H1 (cell line): ENCODE measurements at regions not wholly inside any gene's neighbourhood (a gene's known extent, or its start where the extent isn't known, plus 50 kb on each side); places are given as distances from the start of the nearest gene placed in this dataset.

Source experiments
- CTCF ChIA-PET: fragments of 300-600 bp; sonication (Branson Sonifier 250); formaldehyde crosslinking; loops from one replicate; lab custom pipeline; 2021; ENCODE audit not compliant: partially characterized antibody; lab: Charles Lee
- POLR2A ChIA-PET: fragments of 300-600 bp; sonication (Branson Sonifier 250); formaldehyde crosslinking; loops from one replicate; lab custom pipeline; 2021; ENCODE audit warnings: inconsistent platforms; ENCODE audit not compliant: partially characterized antibody; lab: Charles Lee
- DNase-seq, 2 experiments: peaks; one replicate each; pipeline versions ENCODE4 v3.0.0 to v3.0.0-alpha.2; 2010 to 2022; ENCODE audit warnings: low spot score in 2 of 2, low read depth in 1 of 2, mixed read lengths in 1 of 2
- FAIRE-seq: peaks from 2 replicates; lab custom pipeline; 2011; peaks lifted over from hg19 to GRCh38; lab: Jason Lieb, UNC
- H2AFZ ChIP-seq: 2 replicates; pipeline ENCODE4 v1.8.1; 2012; ENCODE audit warnings: low read length, inconsistent platforms
- H2AK5ac ChIP-seq: 2 replicates; pipeline ENCODE4 v1.6.1; 2013; ENCODE audit warnings: low read depth, low read length
- H2BK120ac ChIP-seq: replicated peaks from 2 replicates; pipeline ENCODE3; 2013; ENCODE audit warnings: low read depth, low read length, inconsistent platforms
- H2BK12ac ChIP-seq: 2 replicates; pipeline ENCODE4 v1.6.1; 2013; ENCODE audit warnings: low read depth, low read length
- H2BK15ac ChIP-seq: 2 replicates; pipeline ENCODE4 v1.6.1; 2013; ENCODE audit warnings: low read length
- H2BK20ac ChIP-seq: 2 replicates; pipeline ENCODE4 v1.6.1; 2013; ENCODE audit warnings: low read length
- H2BK5ac ChIP-seq: 2 replicates; pipeline ENCODE4 v1.6.1; 2013; ENCODE audit warnings: low read depth, low read length
- H3K14ac ChIP-seq: 2 replicates; pipeline ENCODE4 v1.6.1; 2013; ENCODE audit warnings: inconsistent platforms; ENCODE audit not compliant: insufficient read length
- H3K18ac ChIP-seq: 2 replicates; pipeline ENCODE4 v1.6.1; 2013; ENCODE audit warnings: low read length; ENCODE audit errors: extremely low read depth
- H3K23ac ChIP-seq: 2 replicates; pipeline ENCODE4 v1.6.1; 2013; ENCODE audit warnings: inconsistent platforms; ENCODE audit not compliant: insufficient read length
- H3K23me2 ChIP-seq: 2 replicates; pipeline ENCODE4 v1.6.1; 2013; ENCODE audit warnings: low read depth, low read length
- H3K27ac ChIP-seq: 2 replicates; pipeline ENCODE4 v1.6.1; 2011; ENCODE audit warnings: low read depth, low read length, inconsistent platforms
- H3K27me3 ChIP-seq, 4 experiments: replicated peaks in 1 of 4; 1 replicate in 1 of 4; 2 replicates in 3 of 4; pipeline versions ENCODE4 v1.6.1 to v1.8.1; 2011 to 2013; ENCODE audit warnings: low read length in 3 of 4, mild to moderate bottlenecking in 3 of 4, inconsistent platforms in 2 of 4, mixed read lengths in 2 of 4, moderate library complexity in 1 of 4; ENCODE audit not compliant: control insufficient read depth in 3 of 4, insufficient read depth in 3 of 4; ENCODE audit errors: extremely low read depth in 1 of 4
- H3K36me3 ChIP-seq, 4 experiments: 2 replicates each; pipeline versions ENCODE4 v1.6.1 to v1.8.1; 2011 to 2013; ENCODE audit warnings: mild to moderate bottlenecking in 4 of 4, low read length in 3 of 4, moderate library complexity in 2 of 4, control low read depth in 1 of 4, inconsistent platforms in 1 of 4; ENCODE audit not compliant: insufficient read depth in 4 of 4, control insufficient read depth in 2 of 4
- H3K4ac ChIP-seq: replicated peaks from 2 replicates; pipeline ENCODE3; 2013; ENCODE audit warnings: low read length, low read depth, mixed read lengths, inconsistent platforms; ENCODE audit not compliant: insufficient read length
- H3K4me1 ChIP-seq, 4 experiments: replicated peaks in 1 of 4; 1 replicate in 1 of 4; 2 replicates in 3 of 4; pipeline versions ENCODE4 v1.6.1 to v1.8.1; 2011 to 2013; ENCODE audit warnings: low read length in 3 of 4, inconsistent platforms in 2 of 4, mixed read lengths in 1 of 4; ENCODE audit not compliant: insufficient read depth in 4 of 4, control insufficient read depth in 3 of 4
- H3K4me2 ChIP-seq, 2 experiments: 2 replicates each; pipeline versions ENCODE4 v1.6.1 to v1.8.1; 2011 to 2013; ENCODE audit warnings: low read depth in 2 of 2, low read length in 2 of 2, control low read depth in 1 of 2, inconsistent platforms in 1 of 2, mild to moderate bottlenecking in 1 of 2; ENCODE audit not compliant: insufficient read depth in 1 of 2
- H3K4me3 ChIP-seq, 4 experiments: fragments of 200-600, 300-600 bp in 1 of 4; sonication (generic), shearing (Covaris generic), sonication (Bioruptor Twin) in 1 of 4; 2 replicates each; pipeline versions ENCODE4 v1.5.1 to v1.8.1; 2011 to 2016; ENCODE audit warnings: low read length in 4 of 4, low read depth in 3 of 4, control low read depth in 2 of 4, inconsistent platforms in 2 of 4, mild to moderate bottlenecking in 2 of 4, mixed read lengths in 1 of 4, moderate library complexity in 1 of 4; ENCODE audit not compliant: insufficient read depth in 2 of 4; ENCODE audit errors: extremely low read depth in 1 of 4
- H3K56ac ChIP-seq: replicated peaks from 2 replicates; pipeline ENCODE3; 2013; ENCODE audit warnings: low read depth, mild to moderate bottlenecking, mixed read lengths, low read length, inconsistent platforms; ENCODE audit not compliant: insufficient read length
- H3K79me1 ChIP-seq: 2 replicates; pipeline ENCODE4 v1.6.1; 2013; ENCODE audit warnings: low read depth, low read length, control low read depth
- H3K79me2 ChIP-seq, 2 experiments: 2 replicates each; pipeline versions ENCODE4 v1.6.1 to v1.8.1; 2012 to 2013; ENCODE audit warnings: low read length in 2 of 2, mild to moderate bottlenecking in 2 of 2, inconsistent platforms in 1 of 2; ENCODE audit not compliant: insufficient read depth in 2 of 2, control insufficient read depth in 1 of 2
- H3K9ac ChIP-seq, 4 experiments: replicated peaks in 1 of 4; 1 replicate in 1 of 4; 2 replicates in 3 of 4; pipeline versions ENCODE4 v1.6.1 to v1.8.1; 2011 to 2013; ENCODE audit warnings: low read depth in 3 of 4, low read length in 3 of 4, control low read depth in 2 of 4, mild to moderate bottlenecking in 2 of 4, moderate library complexity in 2 of 4, inconsistent platforms in 1 of 4; ENCODE audit errors: extremely low read depth in 1 of 4
- H3K9me3 ChIP-seq, 2 experiments: 2 replicates each; pipeline versions ENCODE4 v1.6.1 to v1.8.1; 2012 to 2013; ENCODE audit warnings: mild to moderate bottlenecking in 2 of 2, moderate library complexity in 2 of 2, control low read depth in 1 of 2, inconsistent platforms in 1 of 2, low read depth in 1 of 2, low read length in 1 of 2, mixed read lengths in 1 of 2; ENCODE audit not compliant: insufficient read depth in 2 of 2
- H4K20me1 ChIP-seq, 2 experiments: replicated peaks in 1 of 2; 2 replicates each; pipeline versions ENCODE3 to v1.8.1; 2011 to 2013; ENCODE audit warnings: inconsistent platforms in 2 of 2, low read length in 2 of 2, mild to moderate bottlenecking in 1 of 2; ENCODE audit not compliant: insufficient read depth in 2 of 2, control insufficient read depth in 1 of 2
- H4K5ac ChIP-seq: 2 replicates; pipeline ENCODE4 v1.6.1; 2013; ENCODE audit warnings: low read length, low read depth, mixed read lengths, inconsistent platforms; ENCODE audit not compliant: insufficient read length
- H4K8ac ChIP-seq: 2 replicates; pipeline ENCODE4 v1.8.0; 2013; ENCODE audit warnings: mild to moderate bottlenecking, moderate library complexity, low read length, inconsistent platforms; ENCODE audit not compliant: insufficient read depth; ENCODE audit errors: extremely low read depth
- H4K91ac ChIP-seq: replicated peaks from 2 replicates; pipeline ENCODE3; 2013; ENCODE audit warnings: low read length, mixed read lengths, inconsistent platforms; ENCODE audit not compliant: insufficient read length
- BRCA1 ChIP-seq: IDR thresholded peaks from 2 replicates; pipeline ENCODE4 v1.6.1; 2012; ENCODE audit warnings: low read depth, low read length, improper control_type of control experiment
- CBX5 ChIP-seq: fragments of 300-800, 300-1000 bp; sonication (generic); IDR thresholded peaks from 2 replicates; pipeline ENCODE4 v1.7.1; 2016; ENCODE audit warnings: antibody characterized with exemption, low read length, low read depth
- HDAC2 ChIP-seq, 2 experiments: fragments of 300-600 bp in 1 of 2; sonication (generic) in 1 of 2; IDR thresholded peaks; 2 replicates each; pipeline ENCODE4 v1.6.1; 2011 to 2012; ENCODE audit warnings: low read depth in 2 of 2, low read length in 2 of 2, mild to moderate bottlenecking in 2 of 2, moderate library complexity in 2 of 2, borderline replicate concordance in 1 of 2, inconsistent platforms in 1 of 2
- KDM4A ChIP-seq: IDR thresholded peaks from one replicate; pipeline ENCODE4 v1.7.1; 2012; ENCODE audit warnings: low read depth, mild to moderate bottlenecking, moderate library complexity, low read length, inconsistent platforms; ENCODE audit not compliant: severe bottlenecking
- KDM5A ChIP-seq: fragments of 200-600 bp; IDR thresholded peaks from 2 replicates; pipeline ENCODE4 v1.7.1; 2012; ENCODE audit warnings: mild to moderate bottlenecking, low read length, inconsistent platforms, mixed read lengths
- NANOG ChIP-seq: IDR thresholded peaks from 2 replicates; pipeline ENCODE4 v1.6.1; 2011; ENCODE audit warnings: low read length, low read depth, mild to moderate bottlenecking, inconsistent platforms; ENCODE audit not compliant: insufficient read depth, poor library complexity, severe bottlenecking
- POLR2AphosphoS5 ChIP-seq: IDR thresholded peaks from 2 replicates; pipeline ENCODE4 v1.6.1; 2011; ENCODE audit warnings: low read depth, low read length
- RBBP5 ChIP-seq: IDR thresholded peaks from 2 replicates; pipeline ENCODE4 v1.7.1; 2012; ENCODE audit warnings: low read depth, mild to moderate bottlenecking, inconsistent platforms, low read length, moderate library complexity, borderline replicate concordance
- SIN3A ChIP-seq, 2 experiments: IDR thresholded peaks in 1 of 2; conservative IDR thresholded peaks in 1 of 2; 2 replicates each; pipeline ENCODE4 v1.6.1; 2011 to 2012; ENCODE audit warnings: low read length in 2 of 2, improper control_type of control experiment in 1 of 2, low read depth in 1 of 2, mild to moderate bottlenecking in 1 of 2
- SUZ12 ChIP-seq: fragments of 200-600 bp; sonication (generic); IDR thresholded peaks from 2 replicates; pipeline ENCODE4 v1.6.1; 2012; ENCODE audit warnings: mild to moderate bottlenecking, inconsistent platforms, low read length, moderate library complexity, mixed read lengths
- YY1 ChIP-seq: IDR thresholded peaks from 2 replicates; pipeline ENCODE4 v1.6.1; 2011; ENCODE audit warnings: low read depth, mild to moderate bottlenecking, low read length
- WGBS, 2 experiments: shearing (Covaris generic) in 1 of 2; methylation state at CpG; one replicate each; pipeline versions ENCODE4 v1.1.6 to v1.1.7; 2013 to 2015; ENCODE audit warnings: low lambda C conversion rate in 2 of 2, mixed read lengths in 2 of 2, inconsistent platforms in 1 of 2, low coverage in 1 of 2, missing lambda C conversion rate in 1 of 2; ENCODE audit not compliant: insufficient replicate concordance in 2 of 2, insufficient coverage in 1 of 2, insufficient read length in 1 of 2; ENCODE audit errors: extremely low coverage in 1 of 2, missing lambda C conversion rate in 1 of 2; 5-methylcytosine and 5-hydroxymethylcytosine counted together
- TF ChIP-seq, protein P1 (sequence below): IDR thresholded peaks from 2 replicates; pipeline ENCODE4 v1.6.1; 2011; ENCODE audit warnings: low read length, improper control_type of control experiment

DNA sequence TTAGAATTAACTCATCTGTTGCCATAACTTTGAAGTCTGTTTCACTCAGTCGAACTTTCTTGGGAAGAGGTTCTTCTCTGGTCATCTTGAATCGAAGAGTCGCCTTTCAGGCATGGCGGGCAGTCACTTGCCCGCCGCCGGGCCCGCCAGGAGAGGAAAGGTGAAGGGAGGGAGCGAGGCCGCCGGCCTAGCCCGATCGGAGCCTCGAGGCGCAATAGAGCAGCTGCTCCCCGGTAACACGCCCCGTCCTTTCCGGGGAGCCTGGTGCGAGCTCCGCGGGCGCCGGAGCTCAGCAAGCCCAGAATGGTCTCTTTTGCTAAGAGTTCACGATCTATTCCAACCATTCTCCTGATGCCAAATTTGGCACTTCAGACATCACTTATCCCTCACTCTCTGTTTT is 591.8 kb downstream of the TFAP2B start:
- FAIRE-seq (no peak), DNase-seq (no peak)
- no peaks in the 10 kb centered on the region for H3K4me1 ChIP-seq
- H2AFZ ChIP-seq, result no peak overlapping the region
- H3K23me2 ChIP-seq, result no peaks in the 10 kb centered on the region
- no peak overlapping the region for H2BK5ac ChIP-seq
- H3K4ac ChIP-seq, result no peak overlapping the region
- H3K79me1 ChIP-seq, result no peaks in the 10 kb centered on the region
- no peak overlapping the region for H3K56ac ChIP-seq
- H2AK5ac ChIP-seq, result no peak overlapping the region
- H2BK15ac ChIP-seq, result no peak overlapping the region
- WGBS, 2 experiments, result 95% methylated on average over 20 of the region's 25 CpGs; no CpG with 5 or more reads in 1 of the 2 experiments
- H2BK12ac ChIP-seq, result no peak overlapping the region
- H3K36me3 ChIP-seq, result no peaks in the 10 kb centered on the region
- H3K23ac ChIP-seq, result no peak overlapping the region
- H3K27me3 ChIP-seq, result no peaks in the 10 kb centered on the region
- H3K4me2 ChIP-seq, result no peak overlapping the region
- H3K79me2 ChIP-seq, result no peaks in the 10 kb centered on the region
- H3K14ac ChIP-seq, result no peak overlapping the region
- H2BK120ac ChIP-seq, result no peak overlapping the region
- no peaks in the 10 kb centered on the region for H4K20me1 ChIP-seq
- no peak overlapping the region for H4K8ac ChIP-seq
- H4K5ac ChIP-seq, result no peak overlapping the region
- ChIA-PET CTCF (no interaction called here), POLR2A (no interaction called here)
- no peak overlapping the region for H3K27ac ChIP-seq
- no peak overlapping the region for H2BK20ac ChIP-seq
- no peak overlapping the region for H3K18ac ChIP-seq
- no peaks in the 10 kb centered on the region for H3K9me3 ChIP-seq
- no peak overlapping the region for H3K9ac ChIP-seq
- H4K91ac ChIP-seq, result no peak overlapping the region
- H3K4me3 ChIP-seq, result no peak overlapping the region
- TF ChIP-seq NANOG (no peak), POLR2AphosphoS5 (no peak), SUZ12 (no peak), KDM4A (no peak), HDAC2 (IDR thresholded peaks at IDR 0.05; ENCODE audit: borderline replicate concordance in 1 of 2, low read depth in 2 of 2, low read length in 2 of 2) (no peak), CBX5 (no peak), YY1 (no peak), BRCA1 (no peak), SIN3A (conservative IDR thresholded peaks at IDR 0.05 in 1 of 2, IDR thresholded peaks at IDR 0.05 in 1 of 2; ENCODE audit: low read depth in 1 of 2, low read length in 2 of 2) (no peak), RBBP5 (no peak), KDM5A (no peak)
- TF ChIP-seq, protein P1, sequence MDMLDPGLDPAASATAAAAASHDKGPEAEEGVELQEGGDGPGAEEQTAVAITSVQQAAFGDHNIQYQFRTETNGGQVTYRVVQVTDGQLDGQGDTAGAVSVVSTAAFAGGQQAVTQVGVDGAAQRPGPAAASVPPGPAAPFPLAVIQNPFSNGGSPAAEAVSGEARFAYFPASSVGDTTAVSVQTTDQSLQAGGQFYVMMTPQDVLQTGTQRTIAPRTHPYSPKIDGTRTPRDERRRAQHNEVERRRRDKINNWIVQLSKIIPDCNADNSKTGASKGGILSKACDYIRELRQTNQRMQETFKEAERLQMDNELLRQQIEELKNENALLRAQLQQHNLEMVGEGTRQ, result no peak
